Spleen (tissue), 7 donors: ENCODE measurements at regions not wholly inside any gene's neighbourhood (a gene's known extent, or its start where the extent isn't known, plus 50 kb on each side); places are given as distances from the start of the nearest gene placed in this dataset.

Experiments used
- POLR2A ChIP-seq, 3 donors: fragments of 450-650 bp; IDR thresholded peaks; one replicate each; pipeline ENCODE4 v1.5.1; 2017; ENCODE audit warnings: antibody characterized with exemption in 3 of 3, mild to moderate bottlenecking in 1 of 3
- POLR2AphosphoS5 ChIP-seq, 3 donors: sonication (generic); formaldehyde crosslinking; IDR thresholded peaks; one replicate each; pipeline ENCODE4 v1.5.1; 2017; ENCODE audit warnings: antibody characterized with exemption in 3 of 3
- TF ChIP-seq, protein P1 (sequence below), 11 experiments: fragments of 200-600 bp in 7 of 11; fragments of 450-650 bp in 4 of 11; sonication (generic) in 4 of 11; IDR thresholded peaks in 8 of 11; conservative IDR thresholded peaks in 3 of 11; 1 replicate in 7 of 11; 2 replicates in 4 of 11; pipeline versions ENCODE4 v1.4.0 to v1.8.0; 2016 to 2021; ENCODE audit warnings: antibody characterized with exemption in 11 of 11, inconsistent platforms in 4 of 11, mild to moderate bottlenecking in 1 of 11
- donor health status: DM: no; HTN: no; CAD: no; lungs with moderate emphysema.
- donor health status: DM: no; HTN: no; CAD: no.
- donor health status: DM: no; HTN: no; CAD: no.

DNA sequence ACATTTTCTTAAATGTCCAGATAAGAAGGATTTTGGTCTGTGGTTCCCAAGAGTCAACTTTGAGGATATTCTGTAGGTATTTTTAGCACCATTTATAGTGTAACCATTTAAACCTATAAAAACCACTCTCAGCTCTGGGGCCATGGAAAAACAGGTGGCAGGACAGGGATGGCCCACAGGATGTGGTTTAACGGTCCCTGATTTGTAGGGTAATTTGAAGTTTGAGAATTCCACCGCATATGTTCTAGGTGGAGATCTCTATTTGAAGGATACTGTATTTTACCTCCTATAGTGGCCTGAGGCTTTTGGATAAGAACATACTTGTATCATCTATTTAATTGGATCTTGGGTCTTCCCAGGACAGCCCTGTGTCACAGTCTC, 62.4 kb upstream of the IGLL5 start:
- TF ChIP-seq, protein P1, sequence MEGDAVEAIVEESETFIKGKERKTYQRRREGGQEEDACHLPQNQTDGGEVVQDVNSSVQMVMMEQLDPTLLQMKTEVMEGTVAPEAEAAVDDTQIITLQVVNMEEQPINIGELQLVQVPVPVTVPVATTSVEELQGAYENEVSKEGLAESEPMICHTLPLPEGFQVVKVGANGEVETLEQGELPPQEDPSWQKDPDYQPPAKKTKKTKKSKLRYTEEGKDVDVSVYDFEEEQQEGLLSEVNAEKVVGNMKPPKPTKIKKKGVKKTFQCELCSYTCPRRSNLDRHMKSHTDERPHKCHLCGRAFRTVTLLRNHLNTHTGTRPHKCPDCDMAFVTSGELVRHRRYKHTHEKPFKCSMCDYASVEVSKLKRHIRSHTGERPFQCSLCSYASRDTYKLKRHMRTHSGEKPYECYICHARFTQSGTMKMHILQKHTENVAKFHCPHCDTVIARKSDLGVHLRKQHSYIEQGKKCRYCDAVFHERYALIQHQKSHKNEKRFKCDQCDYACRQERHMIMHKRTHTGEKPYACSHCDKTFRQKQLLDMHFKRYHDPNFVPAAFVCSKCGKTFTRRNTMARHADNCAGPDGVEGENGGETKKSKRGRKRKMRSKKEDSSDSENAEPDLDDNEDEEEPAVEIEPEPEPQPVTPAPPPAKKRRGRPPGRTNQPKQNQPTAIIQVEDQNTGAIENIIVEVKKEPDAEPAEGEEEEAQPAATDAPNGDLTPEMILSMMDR (IDR thresholded peaks at IDR 0.05 in 8 of 11, conservative IDR thresholded peaks at IDR 0.05 in 3 of 11), result no peak
- TF ChIP-seq POLR2AphosphoS5 (IDR thresholded peaks at IDR 0.05), result no peak
- TF ChIP-seq POLR2A (IDR thresholded peaks at IDR 0.05), result no peak
